Astrocyte (in vitro differentiated cells and primary cell): ENCODE measurements at regions not wholly inside any gene's neighbourhood (a gene's known extent, or its start where the extent isn't known, plus 50 kb on each side); places are given as distances from the start of the nearest gene placed in this dataset.

ENCODE experiments used
- DNase-seq: peaks from one replicate; pipeline ENCODE4 v3.0.0-alpha.2; 2010; ENCODE audit warnings: low read depth
- FAIRE-seq: peaks from 2 replicates; lab custom pipeline; 2011; peaks lifted over from hg19 to GRCh38; lab: Jason Lieb, UNC
- H2AFZ ChIP-seq: 2 replicates; pipeline ENCODE4 v1.6.0; 2012; ENCODE audit warnings: low read depth, low read length, inconsistent platforms
- H3K27ac ChIP-seq: 2 replicates; pipeline ENCODE4 v1.5.1; 2011; ENCODE audit warnings: low read depth, low read length, inconsistent platforms
- H3K27me3 ChIP-seq: 2 replicates; pipeline ENCODE4 v1.6.0; 2011; ENCODE audit warnings: low read length, inconsistent platforms; ENCODE audit not compliant: insufficient read depth
- H3K36me3 ChIP-seq: 2 replicates; pipeline ENCODE4 v1.5.1; 2011; ENCODE audit warnings: low read length, inconsistent platforms; ENCODE audit not compliant: insufficient read depth
- H3K4me1 ChIP-seq: 2 replicates; pipeline ENCODE4 v1.5.1; 2011; ENCODE audit warnings: low read length, inconsistent platforms; ENCODE audit not compliant: insufficient read depth
- H3K4me2 ChIP-seq: 2 replicates; pipeline ENCODE4 v1.6.0; 2012; ENCODE audit warnings: low read length, inconsistent platforms
- H3K4me3 ChIP-seq: 2 replicates; pipeline ENCODE4 v1.5.1; 2011; ENCODE audit warnings: low read depth, mild to moderate bottlenecking, low read length, inconsistent platforms; ENCODE audit not compliant: insufficient read depth
- H3K79me2 ChIP-seq: 2 replicates; pipeline ENCODE4 v1.6.0; 2012; ENCODE audit warnings: mild to moderate bottlenecking, low read length, inconsistent platforms; ENCODE audit not compliant: insufficient read depth
- H3K9ac ChIP-seq: 2 replicates; pipeline ENCODE4 v1.6.0; 2012; ENCODE audit warnings: mild to moderate bottlenecking, low read length, inconsistent platforms
- H3K9me3 ChIP-seq: 2 replicates; pipeline ENCODE4 v1.5.1; 2012; ENCODE audit warnings: low read depth, mild to moderate bottlenecking, low read length, inconsistent platforms; ENCODE audit not compliant: insufficient read depth
- H4K20me1 ChIP-seq: 2 replicates; pipeline ENCODE4 v1.6.0; 2012; ENCODE audit warnings: low read length, inconsistent platforms; ENCODE audit not compliant: insufficient read depth
- H3K27ac Mint-ChIP-seq: one replicate; pipeline ENCODE4 v1.8.0; 2021; ENCODE audit warnings: mild to moderate bottlenecking, mixed read lengths; ENCODE audit not compliant: unreplicated experiment
- H3K27me3 Mint-ChIP-seq: one replicate; pipeline ENCODE4 v1.8.0; 2021; ENCODE audit warnings: low read depth, mixed read lengths; ENCODE audit not compliant: unreplicated experiment
- H3K36me3 Mint-ChIP-seq: one replicate; pipeline ENCODE4 v1.8.0; 2021; ENCODE audit warnings: low read depth, mixed read lengths; ENCODE audit not compliant: unreplicated experiment
- H3K4me1 Mint-ChIP-seq: one replicate; pipeline ENCODE4 v1.8.0; 2021; ENCODE audit warnings: low read depth, mixed read lengths; ENCODE audit not compliant: unreplicated experiment
- H3K4me3 Mint-ChIP-seq: one replicate; pipeline ENCODE4 v1.8.0; 2021; ENCODE audit warnings: mild to moderate bottlenecking, moderate library complexity, mixed read lengths; ENCODE audit not compliant: unreplicated experiment
- H3K9me3 Mint-ChIP-seq: one replicate; pipeline ENCODE4 v1.8.0; 2021; ENCODE audit warnings: mild to moderate bottlenecking, mixed read lengths; ENCODE audit not compliant: unreplicated experiment
- CTCF ChIP-seq: IDR thresholded peaks from 2 replicates; pipeline ENCODE4 v1.5.1; 2011; ENCODE audit warnings: low read depth, mild to moderate bottlenecking, inconsistent platforms, low read length, moderate library complexity; ENCODE audit not compliant: insufficient read depth
- EZH2 ChIP-seq: IDR thresholded peaks from 2 replicates; pipeline ENCODE4 v1.6.1; 2012; ENCODE audit warnings: mild to moderate bottlenecking, low read length, inconsistent platforms; ENCODE audit not compliant: insufficient read depth

GRCh38 chr9:82558855-82559630 lies 503.9 kb downstream of the RASEF start:
- no peak for FAIRE-seq
- Histone ChIP-seq H3K36me3 (no peaks in the 10 kb centered on the region), H3K27me3 (no peaks in the 10 kb centered on the region), H3K4me3 (no peak overlapping the region), H3K4me1 (no peaks in the 10 kb centered on the region), H3K79me2 (no peaks in the 10 kb centered on the region), H3K9me3 (no peaks in the 10 kb centered on the region), H3K4me2 (no peak overlapping the region), H3K27ac (no peak overlapping the region), H2AFZ (no peak overlapping the region), H3K9ac (no peak overlapping the region), H4K20me1 (no peaks in the 10 kb centered on the region)
- no peaks in the 10 kb centered on the region for H3K36me3 Mint-ChIP-seq
- H3K27me3 Mint-ChIP-seq, result no peaks in the 10 kb centered on the region
- TF ChIP-seq CTCF, result no peak
- TF ChIP-seq EZH2, result no peak
- no peak overlapping the region for H3K4me3 Mint-ChIP-seq
- no peaks in the 10 kb centered on the region for H3K9me3 Mint-ChIP-seq
- no peak overlapping the region for H3K27ac Mint-ChIP-seq
- H3K4me1 Mint-ChIP-seq, result peaks cover 12% of the 10 kb centered on the region
- peak; percentile 53 for DNase-seq

- no peak overlapping the region for H3K27ac ChIP-seq
- no peak overlapping the region for H2AFZ ChIP-seq
- H3K9ac ChIP-seq, result no peak overlapping the region
- no peak overlapping the region for H3K4me3 ChIP-seq
- TF ChIP-seq EZH2 (no peak), CTCF (no peak)
- H3K79me2 ChIP-seq, result no peaks in the 10 kb centered on the region
- H3K4me1 ChIP-seq, result no peaks in the 10 kb centered on the region
- H3K36me3 ChIP-seq, result no peaks in the 10 kb centered on the region
- Mint-ChIP-seq H3K27ac (no peak overlapping the region), H3K4me1 (peaks cover 12% of the 10 kb centered on the region), H3K4me3 (no peak overlapping the region), H3K27me3 (peaks cover 5% of the 10 kb centered on the region), H3K36me3 (no peaks in the 10 kb centered on the region), H3K9me3 (no peaks in the 10 kb centered on the region)
- FAIRE-seq (no peak), DNase-seq (no peak)
- H4K20me1 ChIP-seq, result no peaks in the 10 kb centered on the region
- no peaks in the 10 kb centered on the region for H3K27me3 ChIP-seq
- no peak overlapping the region for H3K4me2 ChIP-seq
- H3K9me3 ChIP-seq, result no peaks in the 10 kb centered on the region
Measured at GRCh38 chr9:82560036-82560435, 502.9 kb downstream of the RASEF start.

- Mint-ChIP-seq H3K4me1 (peaks cover 12% of the 10 kb centered on the region), H3K4me3 (no peak overlapping the region), H3K36me3 (no peaks in the 10 kb centered on the region), H3K9me3 (no peaks in the 10 kb centered on the region), H3K27ac (no peak overlapping the region), H3K27me3 (peaks cover 7% of the 10 kb centered on the region)
- no peaks in the 10 kb centered on the region for H3K36me3 ChIP-seq
- H3K9ac ChIP-seq, result no peak overlapping the region
- H4K20me1 ChIP-seq, result no peaks in the 10 kb centered on the region
- H3K4me3 ChIP-seq, result no peak overlapping the region
- H2AFZ ChIP-seq, result no peak overlapping the region
- FAIRE-seq (no peak), DNase-seq (no peak)
- no peak overlapping the region for H3K4me2 ChIP-seq
- TF ChIP-seq CTCF (no peak), EZH2 (no peak)
- no peaks in the 10 kb centered on the region for H3K27me3 ChIP-seq
- no peaks in the 10 kb centered on the region for H3K79me2 ChIP-seq
- H3K27ac ChIP-seq, result no peak overlapping the region
- no peaks in the 10 kb centered on the region for H3K4me1 ChIP-seq
- no peaks in the 10 kb centered on the region for H3K9me3 ChIP-seq
Measured at GRCh38 chr9:82560457-82560904, 502.5 kb downstream of the RASEF start.
